DOHH2 (cell line): ENCODE measurements at regions not wholly inside any gene's neighbourhood (a gene's known extent, or its start where the extent isn't known, plus 50 kb on each side); places are given as distances from the start of the nearest gene placed in this dataset.
"Not testable (repeated sequence)": the region's sequence is repeated elsewhere in the genome, so short reads cannot be mapped to it uniquely, and the experiment has no call there.

ENCODE experiments used
- EZH2phosphoT487 ChIP-seq: fragments of 200-600 bp; sonication (generic); IDR thresholded peaks from 2 replicates; pipeline ENCODE4 v1.6.1; 2017; ENCODE audit warnings: borderline replicate concordance, mild to moderate bottlenecking, antibody characterized with exemption, low read length, moderate library complexity, mixed read lengths
- TF ChIP-seq, protein P1 (sequence below): fragments of 200-600 bp; sonication (generic); IDR thresholded peaks from one replicate; pipeline ENCODE4 v1.5.1; 2014; ENCODE audit warnings: antibody characterized with exemption, mild to moderate bottlenecking, low read depth, low read length; ENCODE audit not compliant: poor library complexity, severe bottlenecking

DNA sequence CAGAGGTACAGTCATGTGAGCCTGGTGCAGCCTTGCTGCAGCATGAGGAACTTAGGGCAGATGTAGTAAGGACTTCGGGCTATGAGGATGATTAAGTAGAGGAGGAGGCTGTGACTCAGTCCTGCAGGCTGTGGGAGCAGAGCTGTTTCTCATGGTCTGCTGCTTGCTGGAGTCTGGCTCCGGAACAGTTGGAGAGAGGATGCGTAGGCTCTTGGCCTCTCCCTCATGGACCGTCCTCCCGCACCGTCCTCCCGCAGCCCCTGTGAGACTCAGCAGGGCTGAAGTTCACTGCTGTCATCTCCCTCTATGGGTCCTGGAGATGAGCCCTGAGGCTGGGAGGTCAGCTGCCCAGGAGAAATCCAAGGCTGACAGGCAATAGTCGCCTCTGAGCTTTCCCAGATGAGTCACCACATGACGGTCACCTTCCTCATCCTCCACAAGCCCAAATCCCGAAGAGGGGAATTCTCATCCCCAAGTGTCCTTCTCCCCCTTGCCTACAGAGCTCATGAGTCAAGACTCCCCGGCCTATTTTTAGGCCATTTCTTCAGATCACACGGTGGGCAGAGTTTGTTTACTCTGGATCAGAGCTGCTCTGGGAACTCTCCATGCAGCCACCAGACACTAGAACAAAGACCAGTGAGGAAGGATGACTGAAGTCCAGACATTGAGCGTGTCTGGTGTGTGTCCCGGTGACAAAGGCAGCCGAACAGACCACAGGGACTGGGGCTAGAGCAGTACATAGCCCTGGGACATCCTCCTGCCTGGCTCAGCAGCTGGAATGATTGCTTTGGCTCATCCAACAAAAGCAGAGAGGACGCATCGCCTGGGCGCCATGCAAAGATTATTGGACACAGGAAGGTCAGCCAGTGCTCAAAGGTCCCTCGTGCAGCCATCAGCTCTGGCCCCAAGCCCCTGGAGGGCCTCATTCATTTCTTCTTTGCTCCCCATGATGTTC lies 134.5 kb downstream of the NPIPB11 start:
- TF ChIP-seq, protein P1, sequence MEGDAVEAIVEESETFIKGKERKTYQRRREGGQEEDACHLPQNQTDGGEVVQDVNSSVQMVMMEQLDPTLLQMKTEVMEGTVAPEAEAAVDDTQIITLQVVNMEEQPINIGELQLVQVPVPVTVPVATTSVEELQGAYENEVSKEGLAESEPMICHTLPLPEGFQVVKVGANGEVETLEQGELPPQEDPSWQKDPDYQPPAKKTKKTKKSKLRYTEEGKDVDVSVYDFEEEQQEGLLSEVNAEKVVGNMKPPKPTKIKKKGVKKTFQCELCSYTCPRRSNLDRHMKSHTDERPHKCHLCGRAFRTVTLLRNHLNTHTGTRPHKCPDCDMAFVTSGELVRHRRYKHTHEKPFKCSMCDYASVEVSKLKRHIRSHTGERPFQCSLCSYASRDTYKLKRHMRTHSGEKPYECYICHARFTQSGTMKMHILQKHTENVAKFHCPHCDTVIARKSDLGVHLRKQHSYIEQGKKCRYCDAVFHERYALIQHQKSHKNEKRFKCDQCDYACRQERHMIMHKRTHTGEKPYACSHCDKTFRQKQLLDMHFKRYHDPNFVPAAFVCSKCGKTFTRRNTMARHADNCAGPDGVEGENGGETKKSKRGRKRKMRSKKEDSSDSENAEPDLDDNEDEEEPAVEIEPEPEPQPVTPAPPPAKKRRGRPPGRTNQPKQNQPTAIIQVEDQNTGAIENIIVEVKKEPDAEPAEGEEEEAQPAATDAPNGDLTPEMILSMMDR: not testable (repeated sequence)
- not testable (repeated sequence) for TF ChIP-seq EZH2phosphoT487
